GM23338 (cell line): ENCODE measurements at regions not wholly inside any gene's neighbourhood (a gene's known extent, or its start where the extent isn't known, plus 50 kb on each side); places are given as distances from the start of the nearest gene placed in this dataset.
"Not testable (repeated sequence)": the region's sequence is repeated elsewhere in the genome, so short reads cannot be mapped to it uniquely, and the experiment has no call there.

ENCODE experiments used
- ATAC-seq: fragments of 200-7000 bp; cut with Tn5 transposase; 3 replicates; pipeline ENCODE4 v1.9.1; 2020
- DNase-seq: peaks from one replicate; pipeline ENCODE4 v3.0.0-alpha.2; 2015; ENCODE audit warnings: low spot score
- H2AFZ ChIP-seq: fragments of 200-600 bp; sonication (generic); 2 replicates; pipeline ENCODE4 v1.8.0; 2016; ENCODE audit warnings: antibody characterized with exemption, mild to moderate bottlenecking, moderate library complexity
- H3F3A ChIP-seq: fragments of 200-600 bp; sonication (generic); replicated peaks from 2 replicates; pipeline ENCODE4 v1.8.0; 2017; ENCODE audit warnings: antibody characterized with exemption, mixed run types, low read depth
- H3K27ac ChIP-seq: fragments of 200-600 bp; sonication (generic); 2 replicates; pipeline ENCODE4 v1.6.1; 2016; ENCODE audit warnings: low read depth
- H3K27me3 ChIP-seq: fragments of 200-600 bp; sonication (generic); 2 replicates; pipeline ENCODE4 v1.8.0; 2016; ENCODE audit warnings: mild to moderate bottlenecking, mixed run types, moderate library complexity; ENCODE audit not compliant: insufficient read depth
- H3K36me3 ChIP-seq: fragments of 200-600 bp; sonication (generic); 2 replicates; pipeline ENCODE4 v1.8.0; 2016; ENCODE audit warnings: mild to moderate bottlenecking; ENCODE audit not compliant: insufficient read depth
- H3K4me1 ChIP-seq: fragments of 200-600 bp; sonication (generic); 2 replicates; pipeline ENCODE4 v1.8.0; 2016; ENCODE audit warnings: mild to moderate bottlenecking, moderate library complexity; ENCODE audit not compliant: insufficient read depth
- H3K4me2 ChIP-seq: fragments of 200-600 bp; sonication (generic); 2 replicates; pipeline ENCODE4 v1.7.1; 2017; ENCODE audit warnings: mixed run types
- H3K4me3 ChIP-seq: fragments of 200-600 bp; sonication (generic); 2 replicates; pipeline ENCODE4 v1.6.1; 2016; ENCODE audit warnings: mixed run types
- H3K79me2 ChIP-seq: fragments of 200-600 bp; sonication (generic); replicated peaks from 2 replicates; pipeline ENCODE4 v1.8.0; 2017; ENCODE audit warnings: mild to moderate bottlenecking; ENCODE audit not compliant: insufficient read depth
- H3K9me2 ChIP-seq: fragments of 200-600 bp; sonication (generic); 2 replicates; pipeline ENCODE4 v1.8.0; 2017; ENCODE audit not compliant: insufficient read depth
- H4K20me1 ChIP-seq: fragments of 200-600 bp; sonication (generic); replicated peaks from 2 replicates; pipeline ENCODE4 v1.8.0; 2017; ENCODE audit warnings: mild to moderate bottlenecking; ENCODE audit not compliant: insufficient read depth
- H3K27ac Mint-ChIP-seq: 2 replicates; pipeline ENCODE4 v1.8.0; 2020; ENCODE audit warnings: inconsistent platforms, mild to moderate bottlenecking, moderate library complexity, mixed read lengths
- H3K27me3 Mint-ChIP-seq: 3 replicates; pipeline ENCODE4 v1.8.0; 2022; ENCODE audit warnings: low read depth, mild to moderate bottlenecking, moderate library complexity, mixed read lengths, inconsistent platforms; ENCODE audit not compliant: insufficient read depth, poor library complexity
- H3K36me3 Mint-ChIP-seq: 3 replicates; pipeline ENCODE4 v1.8.0; 2021; ENCODE audit warnings: low read depth, mild to moderate bottlenecking, inconsistent platforms, moderate library complexity, mixed read lengths
- H3K4me1 Mint-ChIP-seq: 3 replicates; pipeline ENCODE4 v1.8.0; 2020; ENCODE audit warnings: mild to moderate bottlenecking, inconsistent platforms, mixed read lengths
- H3K4me3 Mint-ChIP-seq: 3 replicates; pipeline ENCODE4 v1.8.0; 2021; ENCODE audit warnings: moderate library complexity, mild to moderate bottlenecking, inconsistent platforms, mixed read lengths
- H3K9me3 Mint-ChIP-seq: 3 replicates; pipeline ENCODE4 v1.8.0; 2020; ENCODE audit warnings: moderate library complexity, mild to moderate bottlenecking, inconsistent platforms, mixed read lengths
- EZH2 ChIP-seq: fragments of 200-600 bp; sonication (generic); IDR thresholded peaks from one replicate; pipeline ENCODE4 v1.8.0; 2017; ENCODE audit warnings: antibody characterized with exemption, mild to moderate bottlenecking, low read depth; ENCODE audit not compliant: unreplicated experiment
- JUNB ChIP-seq: IDR thresholded peaks from one replicate; pipeline ENCODE4 v1.6.1; 2016; ENCODE audit warnings: antibody characterized with exemption; ENCODE audit not compliant: unreplicated experiment
- ZNF114 ChIP-seq: fragments of 250-450 bp; sonication (Bioruptor Pico); IDR thresholded peaks from 2 replicates; pipeline ENCODE4 v1.5.0; 2020; ENCODE audit warnings: mild to moderate bottlenecking, moderate library complexity
- TF ChIP-seq, protein P1 (sequence below): IDR thresholded peaks from one replicate; pipeline ENCODE4 v1.6.1; 2018; ENCODE audit warnings: antibody characterized with exemption; ENCODE audit not compliant: unreplicated experiment

DNA sequence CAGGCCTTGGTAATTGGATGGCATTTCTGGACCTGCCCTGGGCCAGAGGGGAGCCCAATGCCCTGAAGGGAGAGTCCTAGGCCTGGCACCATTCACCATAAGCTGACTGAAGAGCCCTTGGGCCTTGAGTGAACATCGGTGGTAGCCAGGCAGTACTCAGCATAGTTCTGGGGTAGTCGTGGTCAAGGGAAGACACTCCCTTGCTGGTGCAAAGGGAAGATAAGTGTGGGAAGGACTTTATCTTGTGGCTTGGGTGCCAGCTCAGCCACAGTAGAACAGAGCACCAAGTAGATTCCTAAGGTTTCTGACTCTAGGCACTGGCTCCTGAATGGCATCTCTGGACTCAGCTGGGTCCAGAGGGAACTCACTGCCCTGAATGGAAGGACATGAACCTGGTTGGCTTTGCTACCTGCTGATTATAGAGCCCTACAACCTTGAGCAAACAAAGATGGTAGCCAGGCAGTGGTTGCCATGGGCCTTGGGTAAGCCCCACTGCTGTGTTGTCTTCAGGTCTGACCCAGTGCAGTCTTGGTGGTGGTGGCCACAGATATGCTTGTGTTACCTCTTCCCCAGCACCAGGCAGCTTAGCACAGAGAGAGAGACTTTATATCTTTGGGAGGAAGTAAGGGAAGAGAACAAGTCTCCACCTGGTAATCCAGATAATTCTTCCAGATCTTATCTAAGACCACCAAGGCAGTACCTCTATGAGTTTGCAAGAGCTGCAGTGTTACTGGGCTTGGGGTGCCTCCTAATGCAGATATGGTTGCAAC is 83.5 kb downstream of the PRDM13 start:
- Mint-ChIP-seq H3K9me3 (no peaks in the 10 kb centered on the region), H3K4me3 (no peak overlapping the region), H3K36me3 (no peaks in the 10 kb centered on the region), H3K27ac (no peak overlapping the region), H3K27me3 (no peaks in the 10 kb centered on the region), H3K4me1 (no peaks in the 10 kb centered on the region)
- no peaks in the 10 kb centered on the region for H3K27me3 ChIP-seq
- no peak overlapping the region for H3K4me3 ChIP-seq
- H2AFZ ChIP-seq, result no peak overlapping the region
- H3F3A ChIP-seq, result no peaks in the 10 kb centered on the region
- TF ChIP-seq ZNF114 (CRISPR knock-in tag) (no peak), EZH2 (no peak)
- TF ChIP-seq, protein P1, sequence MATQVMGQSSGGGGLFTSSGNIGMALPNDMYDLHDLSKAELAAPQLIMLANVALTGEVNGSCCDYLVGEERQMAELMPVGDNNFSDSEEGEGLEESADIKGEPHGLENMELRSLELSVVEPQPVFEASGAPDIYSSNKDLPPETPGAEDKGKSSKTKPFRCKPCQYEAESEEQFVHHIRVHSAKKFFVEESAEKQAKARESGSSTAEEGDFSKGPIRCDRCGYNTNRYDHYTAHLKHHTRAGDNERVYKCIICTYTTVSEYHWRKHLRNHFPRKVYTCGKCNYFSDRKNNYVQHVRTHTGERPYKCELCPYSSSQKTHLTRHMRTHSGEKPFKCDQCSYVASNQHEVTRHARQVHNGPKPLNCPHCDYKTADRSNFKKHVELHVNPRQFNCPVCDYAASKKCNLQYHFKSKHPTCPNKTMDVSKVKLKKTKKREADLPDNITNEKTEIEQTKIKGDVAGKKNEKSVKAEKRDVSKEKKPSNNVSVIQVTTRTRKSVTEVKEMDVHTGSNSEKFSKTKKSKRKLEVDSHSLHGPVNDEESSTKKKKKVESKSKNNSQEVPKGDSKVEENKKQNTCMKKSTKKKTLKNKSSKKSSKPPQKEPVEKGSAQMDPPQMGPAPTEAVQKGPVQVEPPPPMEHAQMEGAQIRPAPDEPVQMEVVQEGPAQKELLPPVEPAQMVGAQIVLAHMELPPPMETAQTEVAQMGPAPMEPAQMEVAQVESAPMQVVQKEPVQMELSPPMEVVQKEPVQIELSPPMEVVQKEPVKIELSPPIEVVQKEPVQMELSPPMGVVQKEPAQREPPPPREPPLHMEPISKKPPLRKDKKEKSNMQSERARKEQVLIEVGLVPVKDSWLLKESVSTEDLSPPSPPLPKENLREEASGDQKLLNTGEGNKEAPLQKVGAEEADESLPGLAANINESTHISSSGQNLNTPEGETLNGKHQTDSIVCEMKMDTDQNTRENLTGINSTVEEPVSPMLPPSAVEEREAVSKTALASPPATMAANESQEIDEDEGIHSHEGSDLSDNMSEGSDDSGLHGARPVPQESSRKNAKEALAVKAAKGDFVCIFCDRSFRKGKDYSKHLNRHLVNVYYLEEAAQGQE, result no peak
- no peaks in the 10 kb centered on the region for H4K20me1 ChIP-seq
- ATAC-seq (no peak), DNase-seq (no peak)
- no peaks in the 10 kb centered on the region for H3K79me2 ChIP-seq
- no peaks in the 10 kb centered on the region for H3K9me2 ChIP-seq
- H3K4me2 ChIP-seq, result no peak overlapping the region
- H3K36me3 ChIP-seq, result no peaks in the 10 kb centered on the region
- no peaks in the 10 kb centered on the region for H3K4me1 ChIP-seq
- no peak overlapping the region for H3K27ac ChIP-seq

DNA sequence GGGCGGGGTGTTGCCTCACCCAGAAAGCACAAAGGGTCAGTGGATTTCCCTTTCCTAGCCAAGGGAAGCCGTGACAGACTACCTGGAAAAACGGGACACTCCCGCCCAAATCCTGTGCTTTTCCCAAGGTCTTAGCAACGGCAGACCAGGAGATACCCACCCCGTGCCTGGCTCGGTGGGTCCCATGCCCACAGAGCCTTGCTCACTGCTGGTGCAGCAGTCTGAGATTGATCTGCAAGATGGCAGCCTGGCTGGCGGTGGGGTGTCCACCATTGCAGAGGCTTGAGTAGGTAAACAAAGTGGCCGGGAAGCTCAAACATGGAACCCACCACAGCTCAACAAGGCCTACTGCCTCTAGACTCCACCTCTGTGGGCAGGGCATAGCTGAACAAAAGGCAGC is 95.7 kb downstream of the PRDM13 start:
- H3K4me3 Mint-ChIP-seq, H3K36me3 Mint-ChIP-seq, H3K4me2 ChIP-seq, H3F3A ChIP-seq, H3K4me3 ChIP-seq, H3K4me1 Mint-ChIP-seq, H3K27ac Mint-ChIP-seq, H3K27me3 Mint-ChIP-seq, H3K79me2 ChIP-seq, DNase-seq, H3K27me3 ChIP-seq, H3K9me2 ChIP-seq, H2AFZ ChIP-seq, ATAC-seq, H3K27ac ChIP-seq, H4K20me1 ChIP-seq, H3K36me3 ChIP-seq, H3K9me3 Mint-ChIP-seq, H3K4me1 ChIP-seq: not testable (repeated sequence)

DNA sequence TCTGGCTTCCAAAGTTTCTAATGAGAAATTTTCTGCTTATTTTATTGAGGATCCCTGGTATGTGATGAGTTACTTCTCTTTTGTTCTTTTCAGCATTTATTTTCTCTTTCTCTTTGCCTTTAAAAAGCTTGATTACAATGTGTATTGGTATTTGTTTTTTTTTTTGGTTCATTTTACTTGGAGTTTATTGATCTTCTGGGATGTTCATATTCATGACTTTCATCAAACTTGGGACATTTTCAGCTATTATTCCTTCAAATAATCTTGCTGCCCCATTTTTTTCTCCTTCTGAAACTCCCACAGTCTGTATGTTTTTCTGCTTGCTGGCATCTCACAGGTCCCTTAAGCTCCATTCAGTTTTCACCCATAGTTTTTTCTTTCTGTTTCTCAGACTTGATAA is 102.4 kb downstream of the PRDM13 start:
- ATAC-seq, result no peak

More for the DNA sequence above, 102.4 kb downstream of the PRDM13 start:
- H3K4me3 ChIP-seq, result no peak overlapping the region
- no peaks in the 10 kb centered on the region for H3K79me2 ChIP-seq
- Mint-ChIP-seq H3K27me3 (no peaks in the 10 kb centered on the region), H3K4me3 (no peak overlapping the region), H3K36me3 (no peaks in the 10 kb centered on the region), H3K27ac (no peak overlapping the region), H3K4me1 (peaks cover 15% of the 10 kb centered on the region), H3K9me3 (no peaks in the 10 kb centered on the region)
- H4K20me1 ChIP-seq, result no peaks in the 10 kb centered on the region
- no peaks in the 10 kb centered on the region for H3K36me3 ChIP-seq
- no peak overlapping the region for H3K27ac ChIP-seq
- DNase-seq, result no peak
- no peaks in the 10 kb centered on the region for H3K27me3 ChIP-seq
- TF ChIP-seq JUNB, result no peak
- no peak for TF ChIP-seq EZH2
- H3K4me1 ChIP-seq, result peaks cover 14% of the 10 kb centered on the region
- no peak overlapping the region for H2AFZ ChIP-seq
- H3K4me2 ChIP-seq, result no peak overlapping the region
- H3K9me2 ChIP-seq, result no peaks in the 10 kb centered on the region
- no peaks in the 10 kb centered on the region for H3F3A ChIP-seq
